Activated CD4-positive, alpha-beta T cell treated with anti-CD3 and anti-CD28 coated beads, Interleukin-10, Interleukin-2, amounts not matched to agents 100 ng/mL and 50 ng/mL, durations not matched to agents 16 hours and 8 hours (primary cell): ENCODE measurements at regions not wholly inside any gene's neighbourhood (a gene's known extent, or its start where the extent isn't known, plus 50 kb on each side); places are given as distances from the start of the nearest gene placed in this dataset.

Experiments used
- DNase-seq: peaks from one replicate; pipeline ENCODE4 v3.0.0-alpha.2; 2020

GRCh38 chr11:105324156-105324555, 184.6 kb upstream of the CARD18 start:
- DNase-seq = no peak

GRCh38 chr11:105321696-105322095, 182.1 kb upstream of the CARD18 start:
- no peak for DNase-seq

GRCh38 chr11:105315287-105315686, 175.7 kb upstream of the CARD18 start:
- DNase-seq = no peak

GRCh38 chr11:105312266-105312665, 172.7 kb upstream of the CARD18 start:
- DNase-seq = no peak

GRCh38 chr11:105298630-105299029, 159.1 kb upstream of the CARD18 start:
- no peak for DNase-seq

GRCh38 chr11:105298174-105298573, 158.6 kb upstream of the CARD18 start:
- DNase-seq = no peak

- DNase-seq = peak; percentile 34
Measured at GRCh38 chr11:105297463-105297862, 157.9 kb upstream of the CARD18 start.

GRCh38 chr11:105296806-105297205, 157.2 kb upstream of the CARD18 start:
- DNase-seq = no peak

- no peak for DNase-seq
Measured at GRCh38 chr11:105296386-105296785, 156.8 kb upstream of the CARD18 start.

GRCh38 chr11:105282658-105283057, 143.1 kb upstream of the CARD18 start:
- DNase-seq = no peak

- DNase-seq = no peak
Measured at GRCh38 chr11:105274631-105275030, 135.1 kb upstream of the CARD18 start.

GRCh38 chr11:105273660-105274280, 134.2 kb upstream of the CARD18 start:
- DNase-seq = no peak

- DNase-seq = no peak
Measured at GRCh38 chr11:105269862-105270261, 130.3 kb upstream of the CARD18 start.

- no peak for DNase-seq
Measured at GRCh38 chr11:105268404-105269062, 129.0 kb upstream of the CARD18 start.

GRCh38 chr11:105265845-105266244, 126.3 kb upstream of the CARD18 start:
- peak; percentile 9 for DNase-seq

- no peak for DNase-seq
Measured at GRCh38 chr11:105260976-105261375, 121.4 kb upstream of the CARD18 start.

GRCh38 chr11:105245781-105246315, 106.3 kb upstream of the CARD18 start:
- DNase-seq = no peak

- DNase-seq = no peak
Measured at GRCh38 chr11:105244160-105244825, 104.7 kb upstream of the CARD18 start.

GRCh38 chr11:105241136-105241535, 101.6 kb upstream of the CARD18 start:
- DNase-seq = no peak

GRCh38 chr11:105236664-105237063, 97.1 kb upstream of the CARD18 start:
- no peak for DNase-seq

GRCh38 chr11:105233285-105233684, 93.7 kb upstream of the CARD18 start:
- no peak for DNase-seq

GRCh38 chr11:105232021-105232420, 92.5 kb upstream of the CARD18 start:
- DNase-seq = no peak

GRCh38 chr11:105230586-105230985, 91.0 kb upstream of the CARD18 start:
- DNase-seq = no peak

- DNase-seq = no peak
Measured at GRCh38 chr11:105229761-105230160, 90.2 kb upstream of the CARD18 start.
